ENCODE measurements at regions not wholly inside any gene's neighbourhood (a gene's known extent, or its start where the extent isn't known, plus 50 kb on each side); places are given as distances from the start of the nearest gene placed in this dataset.

DNA sequence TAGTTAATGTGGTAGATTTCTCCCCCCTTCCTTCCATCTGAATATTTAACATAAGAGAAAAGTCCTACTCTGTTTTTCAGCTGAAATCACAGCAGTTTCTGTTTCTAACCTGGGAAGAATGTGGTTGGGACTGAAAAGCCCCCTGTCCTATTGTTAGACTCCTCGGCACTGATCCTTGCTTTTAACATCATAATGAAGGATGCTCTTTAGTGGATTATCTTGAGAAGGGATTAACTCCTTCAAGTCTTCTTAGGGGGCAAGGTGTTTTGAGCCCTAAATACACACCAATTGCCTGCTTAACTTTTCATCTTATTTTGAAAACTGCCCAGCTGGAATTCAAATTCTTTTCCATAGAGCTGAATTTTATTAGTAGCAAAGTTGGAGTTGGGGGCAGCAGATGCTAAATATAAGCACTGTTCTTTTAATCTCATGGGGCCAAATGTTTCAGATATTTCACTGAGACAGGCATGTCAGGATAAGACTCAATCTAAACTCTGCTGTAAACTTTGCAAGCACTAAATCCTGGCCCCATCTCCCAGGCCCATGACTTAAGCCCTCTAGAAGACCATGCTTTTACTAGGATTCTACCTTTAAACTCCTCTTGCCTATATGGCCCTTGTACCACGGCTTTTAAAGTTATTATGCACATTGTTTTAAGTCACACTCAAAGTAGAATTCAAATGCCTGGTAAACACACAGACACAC, 243.2 kb upstream of the NR2F2 start:
- DNase-seq, result no peak

- DNase-seq, result no peak
Observed at GRCh38 chr15:96088650-96089049, 241.8 kb upstream of the NR2F2 start.

GRCh38 chr15:96089405-96090058, 241.0 kb upstream of the NR2F2 start:
- no peak for DNase-seq

DNA sequence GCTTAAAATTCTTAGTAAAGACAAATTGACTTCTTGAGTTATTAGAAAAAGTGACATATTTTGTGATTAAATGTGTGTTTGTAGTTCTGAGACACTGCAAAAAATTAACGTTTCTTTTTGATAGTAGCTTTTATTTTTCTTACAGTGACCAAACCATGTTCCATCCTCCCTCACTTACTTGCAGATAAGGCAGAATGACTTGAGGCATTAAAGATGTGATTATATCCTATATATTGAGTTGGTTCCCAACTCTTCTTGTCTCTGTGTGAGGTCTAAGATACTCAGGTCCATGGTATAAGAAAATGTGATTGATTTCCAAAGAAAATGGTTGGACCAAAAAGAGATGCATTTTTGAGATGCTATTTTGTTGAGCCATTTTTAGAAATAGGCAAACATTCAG, 238.3 kb upstream of the NR2F2 start:
- DNase-seq, result no peak

- no peak for DNase-seq
Observed at GRCh38 chr15:96093063-96093462, 237.4 kb upstream of the NR2F2 start.

- no peak for DNase-seq
Observed at GRCh38 chr15:96097661-96098060, 232.8 kb upstream of the NR2F2 start.

GRCh38 chr15:96102631-96103030, 227.9 kb upstream of the NR2F2 start:
- no peak for DNase-seq

- DNase-seq, result no peak
Observed at GRCh38 chr15:96106181-96106580, 224.3 kb upstream of the NR2F2 start.

GRCh38 chr15:96106628-96107027, 223.9 kb upstream of the NR2F2 start:
- DNase-seq, result no peak

DNA sequence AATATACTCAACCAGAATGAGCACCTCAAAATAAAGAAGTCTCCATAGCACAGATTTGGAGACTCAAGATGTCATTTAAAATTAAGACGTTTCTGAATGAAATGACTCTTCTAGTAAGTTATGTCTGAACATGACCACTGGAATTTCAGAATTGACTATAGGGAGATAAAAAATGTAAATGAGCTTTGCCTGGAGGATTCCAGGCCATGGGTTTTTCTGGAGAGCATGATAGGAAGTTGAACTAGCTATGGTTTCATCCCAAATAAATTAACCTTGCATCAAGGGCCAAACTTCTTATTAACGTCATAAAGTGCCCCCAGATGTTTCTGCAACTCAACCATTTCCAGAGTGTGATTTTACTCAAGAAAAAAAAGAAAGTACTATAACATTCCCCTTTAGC, 222.6 kb upstream of the NR2F2 start:
- no peak for DNase-seq

DNA sequence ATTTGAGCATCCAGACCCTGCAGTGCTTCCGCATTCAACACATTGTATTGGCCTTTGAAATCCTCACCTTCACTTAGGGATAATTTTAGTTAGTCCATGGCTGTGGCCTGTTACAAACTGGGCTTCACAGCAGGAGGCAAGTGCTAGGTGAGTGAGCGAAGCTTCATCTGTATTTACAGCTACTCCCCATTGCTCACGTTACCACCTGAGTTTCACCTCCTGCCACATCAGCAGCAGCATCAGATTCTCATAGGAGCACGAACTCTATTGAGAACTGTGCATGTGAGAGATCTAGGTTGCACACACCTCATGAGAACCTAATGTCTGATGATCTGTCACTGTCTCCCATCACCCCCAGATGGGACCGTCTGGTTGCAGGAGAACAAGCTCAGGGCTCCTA, 222.1 kb upstream of the NR2F2 start:
- no peak for DNase-seq

- no peak for DNase-seq
Observed at GRCh38 chr15:96109820-96110219, 220.7 kb upstream of the NR2F2 start.

- DNase-seq, result no peak
Observed at GRCh38 chr15:96112018-96112417, 218.5 kb upstream of the NR2F2 start.

DNA sequence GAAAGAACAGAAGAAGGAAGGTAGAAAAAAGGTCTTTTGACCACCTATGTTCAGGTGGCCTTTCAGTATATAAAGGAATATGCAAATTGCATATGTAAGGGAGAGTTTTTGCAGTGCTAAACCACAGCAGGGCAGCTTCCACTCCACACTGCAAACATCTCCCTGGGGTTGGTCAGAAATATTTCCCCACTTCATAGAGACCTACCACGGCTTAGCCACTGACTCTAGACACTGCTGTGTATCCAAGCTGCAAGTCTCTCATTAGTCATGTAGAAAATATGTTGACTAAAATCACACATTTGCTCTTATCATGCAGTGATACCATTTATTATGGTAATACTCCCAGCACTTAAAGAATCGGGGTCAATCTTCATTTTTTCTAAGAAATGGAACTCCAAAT, 214.9 kb upstream of the NR2F2 start:
- no peak for DNase-seq

- no peak for DNase-seq
Observed at GRCh38 chr15:96117270-96117669, 213.2 kb upstream of the NR2F2 start.

DNA sequence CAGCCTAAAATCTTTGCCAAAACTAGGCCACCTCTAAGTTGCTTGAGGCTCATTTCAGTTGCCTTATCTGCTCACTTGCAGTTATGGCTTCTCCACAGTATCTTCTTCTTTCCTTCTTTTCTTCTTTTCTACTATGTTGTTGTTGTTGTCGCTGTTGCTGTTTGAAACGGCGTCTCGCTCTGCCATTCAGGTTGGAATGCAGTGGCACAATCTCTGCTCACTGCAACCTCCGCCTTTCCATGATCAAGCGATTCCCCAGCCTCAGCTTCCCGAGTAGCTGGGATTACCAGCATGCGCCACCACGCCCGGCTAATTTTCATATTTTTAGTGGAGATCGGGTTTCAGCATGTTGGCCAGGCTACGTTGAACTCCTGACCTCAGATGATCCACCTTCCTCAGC, 210.8 kb upstream of the NR2F2 start:
- no peak for DNase-seq

GRCh38 chr15:96121086-96121920, 209.2 kb upstream of the NR2F2 start:
- DNase-seq, result no peak

GRCh38 chr15:96122077-96123027, 208.1 kb upstream of the NR2F2 start:
- no peak for DNase-seq

- DNase-seq, result no peak
Observed at GRCh38 chr15:96123028-96123400, 207.5 kb upstream of the NR2F2 start.

DNA sequence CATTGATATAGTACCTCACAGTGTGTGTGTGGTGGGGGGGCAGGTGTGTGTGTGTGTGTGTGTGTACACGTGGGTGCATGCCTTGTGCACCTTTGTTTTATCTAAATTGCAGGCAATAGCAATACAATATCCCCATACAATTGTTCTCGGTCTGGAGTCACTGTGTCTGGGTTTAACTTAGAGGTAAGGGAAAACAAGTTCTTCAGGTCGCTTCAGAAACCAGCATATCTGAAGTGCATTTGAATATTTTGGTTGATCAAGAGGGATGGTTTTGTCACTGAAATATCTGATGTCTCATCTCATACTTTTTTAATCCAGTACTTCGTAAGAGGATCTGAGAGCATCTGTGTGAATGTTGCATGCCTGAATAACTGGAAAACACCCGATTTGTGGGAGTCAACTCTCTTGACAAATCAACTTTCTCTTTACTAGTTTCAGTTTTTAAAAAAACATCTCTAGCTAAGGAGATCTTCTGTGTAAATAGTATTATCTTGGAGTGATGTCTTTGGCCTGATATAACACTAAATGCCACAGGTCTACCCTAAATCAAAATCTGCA, 206.8 kb upstream of the NR2F2 start:
- DNase-seq, result no peak

- no peak for DNase-seq
Observed at GRCh38 chr15:96124436-96124835, 206.1 kb upstream of the NR2F2 start.

DNA sequence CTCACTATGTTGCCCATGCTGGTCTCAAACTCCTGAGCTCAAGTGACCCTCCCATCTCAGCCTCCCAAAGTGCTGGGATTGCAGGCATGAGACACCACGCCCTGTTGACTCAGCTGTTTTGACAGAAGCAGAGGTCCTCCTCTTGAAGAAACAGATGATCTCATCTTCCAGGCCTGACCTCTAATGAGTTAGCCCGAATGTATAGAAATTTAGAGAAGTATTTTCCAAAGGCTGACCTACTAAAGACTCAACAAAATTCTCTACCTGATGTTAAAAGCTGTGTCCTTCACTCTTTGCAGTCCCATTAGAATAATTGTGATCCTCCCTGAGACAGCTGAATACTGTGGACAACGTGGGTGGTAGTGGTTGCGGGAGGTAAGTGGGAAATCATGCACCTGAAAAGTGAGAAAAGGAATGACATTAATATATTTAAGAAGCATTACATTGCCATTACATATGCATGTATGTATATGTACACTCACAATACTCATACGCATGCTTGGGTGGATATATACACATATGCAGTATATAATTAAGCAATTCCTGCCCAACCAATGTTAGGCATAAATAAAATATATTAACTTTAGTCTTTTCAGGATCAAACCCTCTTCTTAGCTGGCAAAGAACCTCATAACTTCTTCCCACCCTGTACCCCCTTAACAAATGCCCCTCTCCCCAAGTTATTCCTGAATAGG, 204.6 kb upstream of the NR2F2 start:
- DNase-seq, result no peak
